PC-3 (cell line): ENCODE measurements at regions not wholly inside any gene's neighbourhood (a gene's known extent, or its start where the extent isn't known, plus 50 kb on each side); places are given as distances from the start of the nearest gene placed in this dataset.

Experiments used
- EZH2 ChIP-seq: fragments of 300-600 bp; sonication (generic); IDR thresholded peaks from one replicate; pipeline ENCODE4 v1.6.1; 2017; ENCODE audit warnings: antibody characterized with exemption, mild to moderate bottlenecking, low read length; ENCODE audit not compliant: unreplicated experiment
- TF ChIP-seq, protein P1 (sequence below): fragments of 300-600 bp; sonication (generic); conservative IDR thresholded peaks from 2 replicates; pipeline ENCODE4 v1.5.1; 2017; ENCODE audit warnings: antibody characterized with exemption, low read depth, mild to moderate bottlenecking, low read length

DNA sequence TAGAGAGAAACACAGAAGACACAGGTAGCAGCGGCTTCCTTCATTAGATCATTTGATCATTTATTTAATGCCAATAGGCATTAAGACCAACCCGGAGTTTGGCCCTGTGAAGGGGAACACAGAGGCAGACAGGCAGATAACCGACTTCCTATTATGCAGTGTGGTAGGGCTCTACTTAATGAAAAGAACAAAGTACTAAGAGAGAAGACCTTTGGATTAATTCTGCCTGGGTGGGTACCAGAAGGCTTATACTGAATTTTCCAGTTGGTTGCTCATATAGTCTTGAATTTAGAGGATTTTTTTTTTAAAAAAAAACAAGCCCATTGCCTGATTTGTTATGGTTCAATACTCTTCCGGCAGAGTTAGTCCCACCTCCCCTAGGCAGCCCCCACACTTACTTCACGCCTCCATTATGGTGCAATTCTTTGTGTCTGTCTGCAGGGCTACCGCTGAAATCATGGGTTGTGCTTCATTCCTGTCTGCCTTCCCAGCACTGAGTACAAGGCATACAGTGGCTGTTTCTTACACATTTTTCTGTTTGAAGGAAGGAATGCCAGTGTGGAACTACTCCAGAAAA is 244.3 kb upstream of the APCDD1 start:
- TF ChIP-seq, protein P1, sequence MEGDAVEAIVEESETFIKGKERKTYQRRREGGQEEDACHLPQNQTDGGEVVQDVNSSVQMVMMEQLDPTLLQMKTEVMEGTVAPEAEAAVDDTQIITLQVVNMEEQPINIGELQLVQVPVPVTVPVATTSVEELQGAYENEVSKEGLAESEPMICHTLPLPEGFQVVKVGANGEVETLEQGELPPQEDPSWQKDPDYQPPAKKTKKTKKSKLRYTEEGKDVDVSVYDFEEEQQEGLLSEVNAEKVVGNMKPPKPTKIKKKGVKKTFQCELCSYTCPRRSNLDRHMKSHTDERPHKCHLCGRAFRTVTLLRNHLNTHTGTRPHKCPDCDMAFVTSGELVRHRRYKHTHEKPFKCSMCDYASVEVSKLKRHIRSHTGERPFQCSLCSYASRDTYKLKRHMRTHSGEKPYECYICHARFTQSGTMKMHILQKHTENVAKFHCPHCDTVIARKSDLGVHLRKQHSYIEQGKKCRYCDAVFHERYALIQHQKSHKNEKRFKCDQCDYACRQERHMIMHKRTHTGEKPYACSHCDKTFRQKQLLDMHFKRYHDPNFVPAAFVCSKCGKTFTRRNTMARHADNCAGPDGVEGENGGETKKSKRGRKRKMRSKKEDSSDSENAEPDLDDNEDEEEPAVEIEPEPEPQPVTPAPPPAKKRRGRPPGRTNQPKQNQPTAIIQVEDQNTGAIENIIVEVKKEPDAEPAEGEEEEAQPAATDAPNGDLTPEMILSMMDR, result no peak
- no peak for TF ChIP-seq EZH2
